ENCODE measurements at regions not wholly inside any gene's neighbourhood (a gene's known extent, or its start where the extent isn't known, plus 50 kb on each side); places are given as distances from the start of the nearest gene placed in this dataset.

DNA sequence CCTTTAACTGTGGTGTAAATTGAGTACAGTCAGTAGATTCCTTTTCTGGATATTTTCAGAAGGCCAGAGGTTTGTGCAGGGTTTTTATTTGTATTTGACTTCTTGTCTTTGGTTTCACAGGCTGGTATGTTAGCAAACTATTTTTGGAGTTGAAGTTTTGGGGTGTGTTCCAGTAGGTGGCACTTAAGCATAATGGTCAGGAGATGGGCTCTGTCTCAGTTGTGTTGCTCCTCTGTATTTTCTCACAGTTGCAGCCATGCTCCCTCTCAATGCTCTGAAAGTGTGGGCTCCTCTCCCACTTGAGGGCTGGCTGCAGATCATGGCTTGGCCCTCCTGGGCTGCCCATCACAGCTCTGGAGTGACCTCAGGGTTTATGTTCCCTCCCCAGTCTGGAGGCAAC lies 267.0 kb upstream of the PCSK5 start:
- DNase-seq, result no peak

DNA sequence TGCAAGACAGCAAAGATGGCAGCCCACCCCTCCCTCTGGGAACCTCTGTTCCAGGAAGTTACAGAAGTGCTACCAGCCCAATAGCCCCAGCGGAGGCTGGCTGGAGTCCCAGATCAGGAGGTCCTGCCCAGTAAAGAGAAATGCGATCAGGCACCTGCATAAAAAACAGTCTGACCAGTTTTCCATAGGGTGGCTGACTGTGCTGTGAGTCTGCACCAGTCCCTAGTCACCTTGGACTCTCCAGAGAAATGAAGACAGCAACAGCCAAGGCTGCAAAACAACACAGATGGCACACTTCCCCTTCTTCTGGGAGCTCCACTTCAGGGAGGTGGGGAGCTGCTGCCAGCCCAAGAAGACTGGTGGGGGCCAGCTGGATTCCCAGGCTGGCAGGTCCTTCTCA lies 265.5 kb upstream of the PCSK5 start:
- DNase-seq, result no peak

DNA sequence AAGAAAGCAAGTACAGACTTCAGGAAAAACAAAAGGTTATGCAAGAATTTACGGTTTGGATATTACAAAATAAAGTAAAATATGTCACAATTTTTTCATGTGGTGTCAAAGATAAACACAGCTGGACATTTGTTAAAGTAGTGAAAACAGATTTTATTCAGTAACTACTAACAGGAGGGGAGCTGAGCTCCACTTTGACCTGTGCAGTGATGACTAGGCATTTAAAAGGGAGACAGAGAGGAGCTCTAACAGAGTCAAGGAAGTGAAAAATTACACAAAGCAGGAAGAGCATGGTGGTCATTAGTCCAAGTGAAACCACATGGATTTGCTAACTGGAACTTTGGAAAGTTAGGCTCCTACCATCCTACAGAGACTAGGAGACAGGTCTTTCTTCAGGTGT lies 263.6 kb upstream of the PCSK5 start:
- DNase-seq, result no peak

DNA sequence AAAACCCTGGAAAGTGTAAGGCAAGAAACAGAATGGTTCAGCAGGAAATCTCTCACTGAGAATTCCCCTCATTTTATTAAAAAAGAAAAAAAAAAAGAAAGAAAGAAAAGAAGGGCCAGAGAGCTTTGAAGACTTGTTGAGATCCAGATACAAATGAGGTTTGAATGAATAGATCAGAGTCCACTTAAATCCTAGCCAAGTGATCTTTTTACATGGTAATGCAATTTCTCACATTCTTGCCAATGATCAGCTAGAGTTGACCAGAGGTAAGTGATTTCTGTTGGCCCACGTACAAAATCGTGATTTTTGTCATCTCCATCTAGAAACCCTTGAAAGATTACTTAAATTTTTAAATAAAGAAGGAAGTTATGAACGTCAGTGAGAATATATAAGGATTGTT lies 261.5 kb upstream of the PCSK5 start:
- no peak for DNase-seq

DNA sequence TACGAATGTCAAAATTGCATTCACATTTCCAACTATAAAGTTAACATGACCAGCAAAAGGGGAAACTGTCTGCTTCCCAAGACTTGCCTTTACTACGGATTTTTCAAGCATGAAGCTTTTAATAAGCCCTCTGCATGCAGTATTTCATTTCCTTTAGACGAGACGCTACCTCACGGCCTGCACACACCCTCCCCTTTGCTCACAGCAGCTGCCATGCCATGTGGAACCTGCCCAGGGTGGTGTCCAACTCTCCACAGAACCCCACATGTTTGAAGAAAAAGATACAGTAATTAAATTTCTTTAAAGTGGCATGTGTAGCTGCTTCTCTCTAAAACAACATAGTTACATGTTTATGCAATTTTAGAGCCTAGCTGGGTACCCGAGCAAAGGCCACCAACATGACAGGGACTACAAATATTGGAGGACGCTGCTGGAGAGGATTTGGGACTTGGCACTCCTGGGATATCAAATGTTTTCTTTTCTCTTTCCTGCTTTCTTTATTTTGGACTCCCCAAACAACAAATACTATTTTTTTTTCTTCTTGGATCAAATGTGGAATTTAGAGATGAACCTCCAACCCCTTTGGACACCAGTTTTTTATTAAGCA lies 256.9 kb upstream of the PCSK5 start:
- no peak for DNase-seq

DNA sequence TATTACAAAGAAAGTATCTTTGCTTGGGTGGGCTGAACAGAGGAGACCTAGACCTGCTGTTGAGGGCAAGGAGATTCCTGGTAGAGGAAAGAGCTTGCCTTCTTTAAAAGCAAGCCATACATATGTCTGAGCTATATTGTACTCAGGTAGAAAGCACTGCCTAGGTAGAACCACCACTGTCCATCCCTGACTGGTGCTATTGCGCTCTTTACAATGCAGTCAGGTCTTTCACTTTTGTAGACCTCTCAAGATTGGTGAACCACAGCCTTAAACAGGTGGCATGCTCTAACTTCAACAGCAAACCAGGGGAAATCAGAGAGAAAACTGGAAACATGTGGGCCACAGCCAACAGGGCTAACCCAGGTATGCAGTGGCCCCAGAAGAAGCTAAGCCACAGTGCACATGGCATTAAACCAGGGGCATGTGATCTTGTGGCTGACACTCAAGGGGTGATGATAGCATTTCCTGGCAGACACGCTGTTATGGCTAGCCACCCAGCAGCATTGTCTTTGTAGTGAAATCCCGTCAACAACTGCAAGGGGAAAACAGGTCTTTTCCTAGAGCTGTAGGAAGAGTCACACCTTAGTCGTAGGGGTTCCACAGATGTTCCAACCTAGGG lies 253.9 kb upstream of the PCSK5 start:
- no peak for DNase-seq

DNA sequence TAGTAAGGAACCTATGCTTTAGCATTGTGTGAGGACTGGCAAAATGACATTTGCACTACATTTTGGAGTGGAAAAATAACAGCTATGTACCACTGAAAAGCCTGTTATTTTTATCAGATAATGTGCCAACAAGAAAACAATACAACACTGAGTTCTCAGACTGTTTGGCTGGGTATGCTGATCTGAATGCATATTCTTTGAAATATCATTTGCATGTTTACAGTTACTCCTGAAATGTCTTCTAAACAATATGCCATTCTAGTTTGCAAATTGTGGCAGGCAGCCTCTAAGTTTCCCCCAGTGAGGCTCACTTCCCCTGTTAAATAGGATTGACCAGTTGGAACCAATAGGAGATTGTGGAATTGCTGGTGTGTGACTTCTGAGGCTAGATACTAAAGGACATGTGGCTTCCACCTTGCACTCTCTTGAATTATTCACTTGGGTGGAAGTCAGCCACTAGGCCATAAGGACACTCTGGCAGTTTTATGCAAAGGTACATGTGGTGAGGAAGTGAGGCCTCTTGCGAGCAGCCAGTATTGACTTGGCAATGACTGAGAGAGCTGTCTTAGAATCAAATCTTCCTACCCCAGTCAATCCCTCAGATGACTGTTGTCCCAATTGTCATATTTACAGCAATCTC lies 250.4 kb upstream of the PCSK5 start:
- no peak for DNase-seq

DNA sequence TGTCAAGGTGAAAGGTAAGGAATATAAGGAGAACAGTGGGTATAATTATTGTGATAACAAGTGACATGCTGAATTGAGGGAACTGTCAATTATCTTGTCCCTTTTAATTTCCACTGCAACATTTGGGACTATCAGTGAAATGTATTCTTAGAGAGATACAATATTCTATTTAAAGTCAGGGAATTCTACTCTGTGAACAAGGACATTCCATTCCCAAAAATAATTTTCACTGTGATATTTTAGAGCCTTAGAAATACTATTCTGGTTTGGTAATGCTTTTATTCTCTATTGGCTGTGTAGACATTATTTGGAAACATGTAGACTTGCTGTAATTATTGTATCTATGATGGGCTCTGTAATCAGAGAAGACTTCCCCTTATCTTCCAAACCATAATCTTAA lies 248.0 kb upstream of the PCSK5 start:
- DNase-seq, result no peak

DNA sequence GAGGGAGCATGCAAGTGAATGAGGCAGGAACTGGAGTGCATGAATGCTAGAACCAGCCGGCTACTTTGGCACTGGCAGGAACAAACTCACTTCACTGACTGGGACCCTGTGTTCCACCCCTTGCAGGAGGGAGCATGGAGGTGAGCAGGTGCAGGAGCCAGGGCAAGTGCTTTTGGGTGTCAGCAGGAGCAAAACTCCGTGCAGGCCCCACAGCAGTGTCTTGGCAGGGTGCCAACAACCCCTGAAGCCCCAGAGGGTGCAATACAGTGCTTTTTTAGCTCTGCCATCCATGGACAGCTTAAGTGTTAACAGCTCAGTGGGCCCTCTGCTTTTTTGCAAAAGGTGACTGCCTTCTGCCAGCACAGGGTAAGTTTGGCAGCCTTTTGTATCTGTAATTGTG lies 245.8 kb upstream of the PCSK5 start:
- no peak for DNase-seq

DNA sequence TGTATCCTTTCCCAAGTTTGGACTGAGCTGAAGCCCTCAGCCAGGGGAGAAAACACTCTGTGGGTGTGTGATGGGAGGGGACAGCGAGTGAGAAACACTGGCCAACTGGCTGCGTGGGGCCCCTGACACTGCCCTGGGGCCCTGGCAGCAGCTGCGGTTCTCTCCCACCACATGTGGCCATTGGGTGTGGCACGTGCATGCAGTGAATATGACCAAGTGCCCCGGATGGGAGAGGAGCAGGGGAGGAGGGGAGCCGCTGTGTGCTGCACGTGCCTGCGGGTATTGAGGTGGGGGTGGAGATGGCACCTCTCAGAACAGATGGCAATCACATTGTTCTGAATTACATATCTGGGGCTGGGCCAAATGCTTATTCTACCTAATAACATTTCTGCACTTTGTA lies 242.4 kb upstream of the PCSK5 start:
- DNase-seq, result no peak

DNA sequence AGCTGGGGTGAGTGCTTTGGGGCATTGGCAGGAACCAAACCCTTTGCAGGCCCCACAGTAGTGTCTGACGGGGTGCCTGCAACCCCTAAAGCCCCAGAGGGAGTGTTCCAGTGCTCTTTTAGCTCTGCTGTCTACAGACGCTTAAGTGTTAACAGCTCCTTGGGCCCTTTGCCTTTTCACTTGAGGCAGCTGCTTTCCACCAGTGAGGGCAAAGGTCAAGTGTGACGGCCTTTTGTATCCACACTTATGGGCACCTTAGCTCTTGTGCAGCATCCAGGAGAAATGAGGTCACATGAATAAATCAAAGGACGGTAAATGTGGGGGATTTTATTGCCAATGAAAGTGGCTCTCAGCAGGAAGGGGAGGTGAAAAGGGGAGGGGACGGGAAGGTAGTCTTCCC lies 241.4 kb upstream of the PCSK5 start:
- no peak for DNase-seq

DNA sequence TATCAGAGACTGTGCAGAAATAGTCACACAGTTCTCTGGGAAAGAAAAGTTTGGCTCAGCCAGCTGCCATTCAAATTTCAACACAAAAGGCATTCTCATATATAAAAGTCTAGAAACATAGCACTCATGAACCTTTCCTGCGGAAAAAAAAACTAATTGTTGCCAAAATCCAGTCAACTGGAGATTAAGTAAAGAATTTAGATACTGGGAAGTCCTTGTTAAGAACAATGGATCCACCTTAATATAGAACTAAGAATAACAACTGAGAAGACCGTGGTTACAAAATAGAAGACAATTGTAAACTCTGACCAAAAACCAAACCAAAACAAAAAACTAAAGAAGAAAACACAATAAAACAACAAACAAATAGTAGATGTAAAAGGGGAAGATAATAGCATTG lies 238.8 kb upstream of the PCSK5 start:
- no peak for DNase-seq

DNA sequence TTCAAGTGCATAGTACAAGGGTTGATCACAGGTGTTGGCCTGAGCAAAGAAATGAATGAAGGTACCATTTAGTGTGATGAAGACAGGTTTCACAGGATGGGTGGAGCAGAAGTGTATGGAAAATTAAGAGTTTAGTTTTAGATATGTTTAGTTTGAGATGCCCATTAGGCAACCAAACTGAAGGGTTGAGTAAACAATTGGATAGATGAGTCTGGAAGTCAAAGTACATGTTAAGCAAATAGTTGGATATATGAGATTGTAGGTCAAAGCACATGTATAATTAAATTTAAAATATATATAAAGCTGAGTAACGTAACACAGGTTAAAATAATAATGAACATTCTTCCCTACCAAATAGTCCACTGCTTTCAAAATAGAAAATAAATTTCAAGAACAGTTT lies 237.1 kb upstream of the PCSK5 start:
- no peak for DNase-seq

DNA sequence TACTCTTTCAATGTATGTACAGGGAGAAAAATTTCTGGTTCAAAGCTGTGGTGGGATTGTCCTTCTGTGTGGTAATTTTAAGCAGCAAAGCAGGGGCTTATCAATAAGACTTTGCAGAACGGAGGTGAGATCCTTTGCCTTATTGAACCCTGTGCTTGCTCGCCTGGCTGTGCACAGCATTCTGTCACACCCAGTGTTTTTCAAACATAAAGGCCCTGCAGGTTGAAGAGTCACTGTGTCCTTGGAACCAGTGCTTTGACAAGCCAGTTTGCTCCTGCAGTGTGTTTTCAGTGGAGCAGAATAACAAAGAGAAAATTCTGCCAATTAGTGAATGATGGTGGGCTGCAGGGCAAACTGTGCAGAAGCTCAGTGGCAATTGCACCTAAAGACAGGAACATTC lies 236.7 kb upstream of the PCSK5 start:
- DNase-seq, result no peak

DNA sequence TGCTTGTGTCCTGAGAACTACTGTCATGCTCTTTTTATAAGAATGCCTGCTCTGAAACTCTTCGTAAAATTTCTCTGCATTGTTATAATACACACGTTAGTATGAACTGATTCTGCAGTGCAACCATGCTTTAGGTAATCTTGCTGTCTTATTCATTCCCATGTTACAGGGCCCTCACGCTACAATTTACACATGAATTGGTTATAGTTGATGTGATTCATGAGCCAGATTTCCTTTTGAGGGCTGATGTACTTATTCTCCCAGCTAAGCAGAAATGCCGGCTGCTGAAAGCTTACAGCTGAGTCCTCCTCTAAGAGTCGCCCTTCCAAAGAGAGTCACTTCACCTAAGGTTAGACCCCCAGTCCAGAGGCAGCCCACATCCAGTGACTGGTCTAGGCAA lies 233.5 kb upstream of the PCSK5 start:
- DNase-seq, result no peak

DNA sequence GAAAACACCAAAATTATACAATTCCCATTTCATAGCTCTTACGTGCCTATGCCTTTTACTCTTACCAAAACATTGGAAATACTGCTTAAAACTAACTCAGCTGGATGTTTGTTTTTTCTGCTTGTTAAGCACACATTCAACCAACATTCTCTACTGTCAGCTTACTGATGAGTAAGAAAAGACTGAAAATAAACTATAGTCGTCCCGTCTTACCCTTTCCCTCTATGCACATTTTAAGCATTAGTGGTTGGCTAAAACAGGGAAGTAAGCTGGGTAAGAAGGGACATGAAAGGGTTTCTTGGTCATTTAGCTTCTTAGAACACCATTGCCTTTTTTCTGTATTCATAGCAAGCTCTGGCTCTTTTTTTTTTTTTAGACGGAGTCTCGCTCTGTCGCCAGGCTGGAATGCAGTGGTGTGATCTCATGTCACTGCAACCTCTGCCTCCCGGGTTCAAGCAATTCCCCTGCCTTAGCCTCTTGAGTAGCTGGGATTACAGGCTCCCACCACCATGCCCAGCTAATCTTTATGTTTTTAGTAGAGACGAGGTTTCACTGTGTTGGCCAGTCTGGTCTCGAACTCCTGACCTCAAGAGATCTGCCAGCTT lies 232.1 kb upstream of the PCSK5 start:
- no peak for DNase-seq

DNA sequence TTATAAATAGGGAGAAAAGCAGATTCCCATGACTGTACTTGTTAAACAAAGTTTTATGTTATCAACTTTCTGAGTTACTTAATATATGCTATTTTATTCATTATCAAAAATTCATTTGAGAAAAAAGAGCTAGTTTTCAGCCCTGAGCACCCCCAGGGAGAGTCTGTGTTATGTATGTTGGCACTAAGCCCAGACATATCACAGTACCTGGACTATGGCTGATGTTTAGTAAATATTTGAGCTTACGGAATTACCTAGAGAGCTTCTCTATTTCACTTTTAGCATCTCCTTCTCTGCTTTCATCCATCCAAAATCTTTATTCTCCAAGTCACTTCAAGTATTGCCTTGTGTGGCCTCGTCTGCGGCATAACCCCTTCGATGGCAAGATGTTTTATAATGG lies 225.9 kb upstream of the PCSK5 start:
- DNase-seq, result peak; percentile 55

DNA sequence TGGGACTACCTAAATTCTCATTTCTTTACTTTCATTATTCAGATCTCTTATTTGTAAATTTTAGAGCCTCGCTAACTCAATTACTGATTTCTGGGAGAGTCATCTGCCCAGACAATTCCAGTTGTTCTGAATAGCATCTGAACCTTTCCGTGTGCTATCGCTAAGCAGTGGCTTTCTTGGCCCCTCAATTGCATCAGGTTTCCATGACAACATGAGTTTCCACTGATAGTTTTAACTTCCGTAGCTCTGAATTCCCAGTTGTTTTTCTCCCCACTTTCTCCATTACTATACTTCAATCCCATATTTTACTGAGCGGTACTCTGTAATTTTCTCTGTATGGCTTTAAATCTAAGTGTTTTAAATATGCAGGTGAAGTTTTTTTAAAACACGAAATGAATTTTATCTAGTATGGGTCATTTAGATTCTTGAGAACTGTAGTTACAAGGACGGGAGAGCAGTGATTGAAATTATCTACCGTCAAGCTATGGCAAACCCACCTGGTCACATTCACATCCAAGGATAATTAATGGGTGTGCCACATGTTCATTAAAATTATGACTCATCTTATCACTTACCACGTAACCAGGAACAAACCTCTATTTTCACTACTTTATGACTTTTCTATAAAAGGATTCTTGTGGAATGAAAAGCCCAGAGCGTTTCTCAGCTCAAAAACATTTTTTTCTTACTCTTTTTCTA lies 223.5 kb upstream of the PCSK5 start:
- no peak for DNase-seq

DNA sequence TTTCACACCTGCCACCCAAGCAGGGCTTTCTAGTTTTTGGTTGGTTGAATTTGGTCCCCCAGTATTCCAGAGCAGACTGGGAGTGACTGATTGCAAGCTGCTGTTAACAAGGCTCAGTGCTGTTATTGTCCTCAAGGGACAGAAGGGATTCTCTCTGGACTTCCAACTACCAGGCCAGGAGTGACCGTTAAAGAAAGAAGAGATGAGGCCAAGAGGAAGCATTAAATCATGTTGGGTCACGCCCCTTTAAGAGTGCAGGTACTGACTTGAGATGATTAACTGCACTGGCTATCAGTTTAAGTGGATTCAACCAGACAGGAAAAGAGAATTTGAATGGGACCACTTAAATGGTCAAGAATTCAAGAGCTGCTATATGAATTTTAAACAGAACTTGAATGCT lies 220.8 kb upstream of the PCSK5 start:
- DNase-seq, result no peak

DNA sequence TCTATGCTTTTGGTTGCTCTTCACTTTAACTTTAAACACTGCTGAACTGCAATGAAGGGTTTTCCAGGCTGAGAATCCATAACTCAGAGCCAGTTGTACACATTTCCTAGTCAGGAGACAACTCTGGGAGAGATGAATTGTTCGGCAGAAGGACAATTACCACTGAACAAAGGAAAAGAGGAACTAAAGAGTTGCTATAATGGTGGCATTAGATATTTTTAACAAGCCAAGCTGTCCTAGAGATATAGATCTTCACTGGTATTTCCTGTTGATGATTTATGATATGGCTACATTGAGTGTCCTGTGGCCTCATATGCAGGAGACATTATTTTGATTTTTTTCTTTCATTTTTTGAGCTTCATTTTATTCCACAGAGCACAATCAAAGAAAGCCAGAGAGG lies 219.1 kb upstream of the PCSK5 start:
- no peak for DNase-seq

DNA sequence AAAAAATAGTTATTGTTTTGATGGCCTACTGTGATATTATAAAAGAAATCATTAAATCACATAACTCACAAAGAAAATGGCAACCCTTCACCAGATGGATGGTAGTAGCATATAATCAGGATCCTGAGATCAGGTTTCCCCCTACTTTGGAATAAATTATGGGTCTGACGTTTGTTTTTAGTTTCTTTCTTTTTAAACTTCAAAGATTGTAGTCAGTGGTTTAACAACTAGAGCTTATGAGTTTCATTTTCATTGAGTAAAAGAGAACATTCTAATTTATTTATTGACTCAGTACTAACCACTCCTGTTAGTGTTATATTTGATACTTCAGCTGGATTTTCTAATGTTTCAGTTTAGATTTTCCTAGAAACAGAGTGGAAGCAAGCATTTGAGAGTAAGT lies 218.0 kb upstream of the PCSK5 start:
- no peak for DNase-seq

DNA sequence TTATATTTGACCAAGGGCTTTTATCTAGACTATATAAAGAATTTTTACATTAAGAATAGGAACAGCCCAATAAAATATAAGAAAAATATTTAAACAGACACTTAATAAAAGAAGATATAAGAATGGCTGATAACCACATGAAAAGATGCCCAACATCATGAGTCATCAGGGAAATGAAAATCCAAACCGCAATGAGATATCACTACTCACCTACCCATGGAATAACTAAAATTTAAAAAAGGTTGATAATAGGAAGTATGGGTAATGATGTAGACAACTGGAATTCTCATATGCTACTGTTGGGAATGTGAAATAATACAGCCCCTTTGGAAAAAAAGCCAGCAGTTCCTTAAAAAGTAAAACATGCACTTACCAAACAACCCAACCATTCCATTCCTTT lies 206.9 kb upstream of the PCSK5 start:
- no peak for DNase-seq

DNA sequence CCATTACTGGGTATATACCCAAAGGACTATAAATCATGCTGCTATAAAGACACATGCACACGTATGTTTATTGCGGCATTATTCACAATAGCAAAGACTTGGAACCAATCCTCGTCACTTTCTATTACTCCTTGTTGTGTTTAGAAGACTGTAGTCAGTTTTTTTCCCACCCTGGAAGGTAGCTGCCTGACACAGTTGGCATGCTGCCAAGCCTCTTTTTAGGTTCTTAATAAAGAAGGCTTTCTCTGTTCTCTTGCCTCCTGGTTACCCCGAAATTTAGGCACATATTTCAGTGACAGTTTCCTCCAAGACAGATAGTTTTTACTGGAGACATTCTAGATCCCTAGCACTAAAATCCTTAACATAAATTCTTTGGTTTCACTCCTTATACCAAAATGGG lies 205.4 kb upstream of the PCSK5 start:
- no peak for DNase-seq

DNA sequence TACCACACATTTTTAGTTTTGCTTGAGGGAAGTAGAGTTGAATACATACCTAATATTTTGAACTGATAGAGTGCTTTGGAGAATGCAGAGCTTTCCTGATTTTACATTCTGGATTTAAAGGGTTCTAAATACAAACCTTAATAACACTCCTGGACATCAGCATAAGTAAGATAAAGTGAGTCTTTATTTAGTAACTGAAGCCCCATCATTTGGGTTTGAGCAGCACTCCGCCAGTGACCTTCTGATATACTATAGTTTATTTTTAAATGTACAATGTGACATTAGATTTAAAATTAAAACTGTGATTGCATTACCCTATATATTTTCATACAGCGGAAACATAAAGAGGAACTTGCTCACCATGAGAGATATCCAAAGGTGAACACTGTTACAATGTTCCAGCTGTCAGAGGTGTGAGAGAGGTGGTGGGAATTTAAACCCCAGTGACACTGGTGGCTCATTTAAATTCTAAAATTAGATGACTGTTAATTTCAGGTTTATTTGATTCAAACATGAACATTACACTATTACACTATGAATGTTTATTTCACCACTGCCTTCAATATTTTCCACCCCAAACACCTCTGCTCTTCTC lies 203.0 kb upstream of the PCSK5 start:
- DNase-seq, result no peak

Measured in COR-L47 (cell line).